DOHH2 (cell line): ENCODE measurements at regions not wholly inside any gene's neighbourhood (a gene's known extent, or its start where the extent isn't known, plus 50 kb on each side); places are given as distances from the start of the nearest gene placed in this dataset.

ENCODE experiments used
- CTCF ChIP-seq: fragments of 200-600 bp; sonication (generic); IDR thresholded peaks from one replicate; pipeline ENCODE4 v1.5.1; 2014; ENCODE audit warnings: antibody characterized with exemption, mild to moderate bottlenecking, low read depth, low read length; ENCODE audit not compliant: poor library complexity, severe bottlenecking
- EZH2phosphoT487 ChIP-seq: fragments of 200-600 bp; sonication (generic); IDR thresholded peaks from 2 replicates; pipeline ENCODE4 v1.6.1; 2017; ENCODE audit warnings: borderline replicate concordance, mild to moderate bottlenecking, antibody characterized with exemption, low read length, moderate library complexity, mixed read lengths

- TF ChIP-seq CTCF (no peak), EZH2phosphoT487 (no peak)
Observed at GRCh38 chr5:103474677-103475076, 87.9 kb downstream of the NUDT12 start.
